ENCODE measurements at regions not wholly inside any gene's neighbourhood (a gene's known extent, or its start where the extent isn't known, plus 50 kb on each side); places are given as distances from the start of the nearest gene placed in this dataset.

DNA sequence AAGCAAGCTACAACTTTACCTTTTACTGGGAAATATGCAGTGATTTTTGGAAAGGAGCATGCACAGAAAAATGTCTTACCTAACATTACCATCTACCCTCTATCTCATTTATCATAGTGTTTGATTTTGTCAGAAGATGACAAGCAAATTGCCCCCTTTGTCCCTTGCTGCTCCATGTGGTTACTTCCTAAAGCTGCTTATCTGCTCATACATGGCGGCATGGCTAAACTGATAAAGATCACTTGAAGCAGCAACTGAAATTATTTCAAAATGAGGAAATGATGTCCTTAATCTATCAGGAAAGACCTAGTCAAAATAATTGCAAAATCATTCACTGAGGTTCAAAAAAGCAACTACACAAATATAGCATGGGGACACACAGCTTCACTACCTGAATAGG lies 1198.5 kb upstream of the SORCS1 start:
- Histone ChIP-seq H3K9me3 (ENCODE audit: control insufficient read depth in 1 of 2, low read length in 2 of 2) (no peaks in the 10 kb centered on the region), H3K27ac (ENCODE audit: low read depth, low read length) (no peak overlapping the region), H3K9ac (ENCODE audit: low read depth in 1 of 2, low read length in 2 of 2) (no peak overlapping the region), H3K27me3 (ENCODE audit: control insufficient read depth in 1 of 2, insufficient read depth in 2 of 2, low read length in 2 of 2) (no peaks in the 10 kb centered on the region), H3K4me1 (ENCODE audit: control insufficient read depth in 1 of 2, insufficient read depth in 2 of 2, low read length in 2 of 2) (no peaks in the 10 kb centered on the region), H3K36me3 (ENCODE audit: control insufficient read depth in 1 of 2, insufficient read depth in 2 of 2, low read length in 2 of 2) (no peaks in the 10 kb centered on the region), H3K4me3 (ENCODE audit: low read depth in 1 of 2, low read length in 2 of 2) (no peak overlapping the region)

DNA sequence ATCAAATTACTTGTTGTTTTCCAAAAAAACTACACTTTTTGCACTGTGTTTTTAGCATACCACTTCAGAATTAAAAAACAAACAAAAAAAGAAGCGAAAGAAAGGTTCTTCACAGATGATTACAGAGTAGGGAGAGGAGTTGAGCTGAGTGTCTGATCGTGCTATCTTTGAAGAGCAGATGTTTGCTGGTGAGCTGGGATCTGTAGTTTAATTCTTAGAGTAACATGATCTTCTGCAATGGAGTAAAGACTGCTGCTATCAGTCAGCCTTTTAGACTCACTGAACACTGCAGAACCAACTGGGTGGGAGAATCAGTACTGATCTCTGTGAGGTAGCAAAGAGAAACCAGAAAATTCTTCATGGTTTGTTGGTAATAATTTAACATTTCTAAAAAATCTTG lies 1197.8 kb upstream of the SORCS1 start:
- Histone ChIP-seq H3K4me1 (ENCODE audit: control insufficient read depth in 1 of 2, insufficient read depth in 2 of 2, low read length in 2 of 2) (no peaks in the 10 kb centered on the region), H3K36me3 (ENCODE audit: control insufficient read depth in 1 of 2, insufficient read depth in 2 of 2, low read length in 2 of 2) (no peaks in the 10 kb centered on the region), H3K9me3 (ENCODE audit: control insufficient read depth in 1 of 2, low read length in 2 of 2) (no peaks in the 10 kb centered on the region), H3K27ac (ENCODE audit: low read depth, low read length) (no peak overlapping the region), H3K27me3 (ENCODE audit: control insufficient read depth in 1 of 2, insufficient read depth in 2 of 2, low read length in 2 of 2) (no peaks in the 10 kb centered on the region), H3K4me3 (ENCODE audit: low read depth in 1 of 2, low read length in 2 of 2) (no peak overlapping the region), H3K9ac (ENCODE audit: low read depth in 1 of 2, low read length in 2 of 2) (no peak overlapping the region)

DNA sequence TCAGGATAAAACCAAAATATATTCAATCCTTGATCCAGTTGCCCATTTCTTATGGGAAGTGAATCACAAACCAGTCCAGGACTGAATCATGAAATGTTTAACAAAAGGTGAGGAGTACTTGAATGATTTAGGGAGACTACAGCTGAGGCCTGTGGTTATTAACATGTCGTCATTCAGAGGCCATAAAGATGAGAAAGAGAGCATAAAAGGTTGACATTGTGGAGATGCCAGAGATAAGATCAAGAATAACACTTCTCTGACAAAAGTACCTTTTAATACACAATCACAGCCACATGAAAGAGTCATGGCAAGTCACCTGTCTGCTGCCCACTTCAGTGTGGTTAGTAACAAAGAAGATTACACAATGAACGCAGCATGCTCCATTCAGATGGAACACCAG lies 1195.7 kb upstream of the SORCS1 start:
- H3K9me3 ChIP-seq (ENCODE audit: control insufficient read depth in 1 of 2, low read length in 2 of 2) = no peaks in the 10 kb centered on the region
- H3K27ac ChIP-seq (ENCODE audit: low read depth, low read length) = no peak overlapping the region
- no peaks in the 10 kb centered on the region for H3K27me3 ChIP-seq (ENCODE audit: control insufficient read depth in 1 of 2, insufficient read depth in 2 of 2, low read length in 2 of 2)

DNA sequence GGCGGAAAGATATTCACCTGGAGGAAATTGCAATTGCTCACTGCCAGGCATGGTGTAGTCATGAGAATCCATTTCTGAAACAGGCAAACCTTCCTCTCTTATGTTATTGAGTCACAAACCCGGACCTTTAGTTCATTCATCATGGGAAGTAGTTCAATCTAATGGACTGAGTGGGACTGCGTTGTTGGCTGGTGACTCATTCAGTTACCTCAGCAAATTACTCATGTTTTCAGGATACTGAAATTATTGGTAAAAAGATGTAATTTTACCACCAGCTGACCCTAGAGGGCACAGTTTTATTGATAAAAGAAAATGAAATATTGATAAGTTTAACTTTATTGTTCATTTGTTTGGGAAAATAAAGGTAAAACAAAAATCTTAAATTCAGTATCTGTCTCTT lies 1194.4 kb upstream of the SORCS1 start:
- Histone ChIP-seq H3K36me3 (ENCODE audit: control insufficient read depth in 1 of 2, insufficient read depth in 2 of 2, low read length in 2 of 2) (no peaks in the 10 kb centered on the region), H3K9ac (ENCODE audit: low read depth in 1 of 2, low read length in 2 of 2) (no peak overlapping the region), H3K27me3 (ENCODE audit: control insufficient read depth in 1 of 2, insufficient read depth in 2 of 2, low read length in 2 of 2) (no peaks in the 10 kb centered on the region), H3K4me1 (ENCODE audit: control insufficient read depth in 1 of 2, insufficient read depth in 2 of 2, low read length in 2 of 2) (no peaks in the 10 kb centered on the region), H3K4me3 (ENCODE audit: low read depth in 1 of 2, low read length in 2 of 2) (no peak overlapping the region), H3K27ac (ENCODE audit: low read depth, low read length) (no peak overlapping the region), H3K9me3 (ENCODE audit: control insufficient read depth in 1 of 2, low read length in 2 of 2) (no peaks in the 10 kb centered on the region)

More for the DNA sequence above, 1195.7 kb upstream of the SORCS1 start:
- no peaks in the 10 kb centered on the region for H3K4me1 ChIP-seq (ENCODE audit: control insufficient read depth in 1 of 2, insufficient read depth in 2 of 2, low read length in 2 of 2)
- H3K9ac ChIP-seq (ENCODE audit: low read depth in 1 of 2, low read length in 2 of 2) = no peak overlapping the region
- no peak overlapping the region for H3K4me3 ChIP-seq (ENCODE audit: low read depth in 1 of 2, low read length in 2 of 2)
- H3K36me3 ChIP-seq (ENCODE audit: control insufficient read depth in 1 of 2, insufficient read depth in 2 of 2, low read length in 2 of 2) = no peaks in the 10 kb centered on the region

DNA sequence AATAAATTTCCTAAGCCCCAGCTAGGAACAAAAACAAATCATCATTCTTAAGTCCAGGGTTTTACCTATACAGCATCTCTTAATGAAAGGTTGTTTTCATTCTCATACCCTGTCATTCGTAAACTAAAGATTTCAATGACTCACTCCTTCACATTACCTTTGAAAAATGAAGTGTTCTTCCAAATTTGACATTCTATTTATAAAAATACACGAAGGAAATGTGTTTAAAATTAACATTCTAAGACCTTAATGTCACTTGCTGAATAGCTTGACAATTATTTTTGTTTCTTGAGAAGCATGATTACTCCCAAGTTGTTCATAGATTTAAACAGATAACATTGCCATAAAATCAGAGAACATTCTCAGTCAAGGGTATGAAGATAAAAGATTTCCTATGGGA lies 1188.3 kb upstream of the SORCS1 start:
- Histone ChIP-seq H3K36me3 (ENCODE audit: control insufficient read depth in 1 of 2, insufficient read depth in 2 of 2, low read length in 2 of 2) (no peaks in the 10 kb centered on the region), H3K27ac (ENCODE audit: low read depth, low read length) (no peak overlapping the region), H3K4me1 (ENCODE audit: control insufficient read depth in 1 of 2, insufficient read depth in 2 of 2, low read length in 2 of 2) (no peaks in the 10 kb centered on the region), H3K9ac (ENCODE audit: low read depth in 1 of 2, low read length in 2 of 2) (no peak overlapping the region), H3K4me3 (ENCODE audit: low read depth in 1 of 2, low read length in 2 of 2) (no peak overlapping the region), H3K27me3 (ENCODE audit: control insufficient read depth in 1 of 2, insufficient read depth in 2 of 2, low read length in 2 of 2) (no peaks in the 10 kb centered on the region), H3K9me3 (ENCODE audit: control insufficient read depth in 1 of 2, low read length in 2 of 2) (no peaks in the 10 kb centered on the region)

DNA sequence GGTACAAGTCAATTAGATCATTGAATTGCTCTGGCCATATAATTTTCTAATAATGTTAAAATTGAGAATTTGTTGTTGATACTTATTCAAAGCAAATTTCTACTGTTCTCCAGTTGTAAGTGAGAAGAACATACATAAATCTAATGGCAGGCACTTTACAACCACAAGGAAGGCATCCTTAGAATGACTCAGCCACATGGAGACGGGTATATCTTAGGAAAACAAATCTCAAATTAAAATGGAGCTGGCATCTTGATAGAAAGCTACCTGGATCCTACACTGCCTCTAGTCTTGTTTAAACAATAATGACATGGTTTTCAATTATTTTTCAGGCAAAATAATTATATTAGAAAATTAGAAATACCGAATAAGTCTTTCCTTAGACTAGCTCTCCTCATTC lies 1183.7 kb upstream of the SORCS1 start:
- Histone ChIP-seq H3K9me3 (ENCODE audit: control insufficient read depth in 1 of 2, low read length in 2 of 2) (no peaks in the 10 kb centered on the region), H3K9ac (ENCODE audit: low read depth in 1 of 2, low read length in 2 of 2) (no peak overlapping the region), H3K4me3 (ENCODE audit: low read depth in 1 of 2, low read length in 2 of 2) (no peak overlapping the region), H3K27ac (ENCODE audit: low read depth, low read length) (no peak overlapping the region), H3K4me1 (ENCODE audit: control insufficient read depth in 1 of 2, insufficient read depth in 2 of 2, low read length in 2 of 2) (no peaks in the 10 kb centered on the region), H3K27me3 (ENCODE audit: control insufficient read depth in 1 of 2, insufficient read depth in 2 of 2, low read length in 2 of 2) (no peaks in the 10 kb centered on the region), H3K36me3 (ENCODE audit: control insufficient read depth in 1 of 2, insufficient read depth in 2 of 2, low read length in 2 of 2) (no peaks in the 10 kb centered on the region)

DNA sequence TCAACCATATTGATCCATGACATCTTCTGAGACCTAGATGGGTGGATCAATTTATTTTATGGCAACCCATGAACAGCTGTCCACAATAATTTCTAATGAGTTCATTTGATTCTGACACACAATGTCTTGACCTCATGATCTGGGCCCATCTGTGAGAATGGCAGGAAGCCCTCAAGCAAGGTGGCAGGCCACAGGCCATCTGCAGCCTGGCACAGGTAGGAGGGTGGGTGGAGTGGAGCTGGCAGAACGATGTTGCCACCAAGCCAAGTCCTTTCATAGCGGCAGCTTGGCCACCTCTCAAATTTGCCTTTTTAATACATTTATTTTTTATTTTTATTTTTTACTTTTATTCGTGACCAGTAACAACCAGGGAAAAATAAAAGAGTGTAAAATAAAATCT lies 1181.6 kb upstream of the SORCS1 start:
- no peaks in the 10 kb centered on the region for H3K4me1 ChIP-seq (ENCODE audit: control insufficient read depth in 1 of 2, insufficient read depth in 2 of 2, low read length in 2 of 2)
- H3K4me3 ChIP-seq (ENCODE audit: low read depth in 1 of 2, low read length in 2 of 2) = no peak overlapping the region
- H3K9me3 ChIP-seq (ENCODE audit: control insufficient read depth in 1 of 2, low read length in 2 of 2) = no peaks in the 10 kb centered on the region
- H3K9ac ChIP-seq (ENCODE audit: low read depth in 1 of 2, low read length in 2 of 2) = no peak overlapping the region
- no peaks in the 10 kb centered on the region for H3K27me3 ChIP-seq (ENCODE audit: control insufficient read depth in 1 of 2, insufficient read depth in 2 of 2, low read length in 2 of 2)
- no peaks in the 10 kb centered on the region for H3K36me3 ChIP-seq (ENCODE audit: control insufficient read depth in 1 of 2, insufficient read depth in 2 of 2, low read length in 2 of 2)
- no peak overlapping the region for H3K27ac ChIP-seq (ENCODE audit: low read depth, low read length)

DNA sequence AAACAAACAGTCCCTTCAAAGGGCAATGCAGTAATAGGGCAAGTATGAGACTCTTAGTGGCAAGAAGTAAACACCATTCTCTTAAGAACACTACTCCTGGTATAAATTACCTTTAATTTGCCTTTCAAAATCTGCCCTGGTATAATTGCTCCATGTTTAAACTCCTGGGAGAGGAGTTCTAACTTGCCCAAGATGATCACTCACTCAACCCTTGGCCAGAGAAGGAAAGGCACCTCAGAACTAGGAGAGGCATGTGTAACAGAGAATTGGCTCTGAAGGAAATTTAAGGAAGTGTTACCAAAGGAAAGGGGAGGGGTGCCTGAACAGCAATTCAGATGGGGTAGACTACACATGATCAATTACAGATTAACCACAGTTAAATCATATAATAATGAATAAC lies 1173.6 kb upstream of the SORCS1 start:
- H3K4me1 ChIP-seq (ENCODE audit: control insufficient read depth in 1 of 2, insufficient read depth in 2 of 2, low read length in 2 of 2) = no peaks in the 10 kb centered on the region
- no peak overlapping the region for H3K4me3 ChIP-seq (ENCODE audit: low read depth in 1 of 2, low read length in 2 of 2)
- H3K9ac ChIP-seq (ENCODE audit: low read depth in 1 of 2, low read length in 2 of 2) = no peak overlapping the region
- H3K27me3 ChIP-seq (ENCODE audit: control insufficient read depth in 1 of 2, insufficient read depth in 2 of 2, low read length in 2 of 2) = no peaks in the 10 kb centered on the region
- no peak overlapping the region for H3K27ac ChIP-seq (ENCODE audit: low read depth, low read length)
- no peaks in the 10 kb centered on the region for H3K36me3 ChIP-seq (ENCODE audit: control insufficient read depth in 1 of 2, insufficient read depth in 2 of 2, low read length in 2 of 2)
- H3K9me3 ChIP-seq (ENCODE audit: control insufficient read depth in 1 of 2, low read length in 2 of 2) = no peaks in the 10 kb centered on the region

DNA sequence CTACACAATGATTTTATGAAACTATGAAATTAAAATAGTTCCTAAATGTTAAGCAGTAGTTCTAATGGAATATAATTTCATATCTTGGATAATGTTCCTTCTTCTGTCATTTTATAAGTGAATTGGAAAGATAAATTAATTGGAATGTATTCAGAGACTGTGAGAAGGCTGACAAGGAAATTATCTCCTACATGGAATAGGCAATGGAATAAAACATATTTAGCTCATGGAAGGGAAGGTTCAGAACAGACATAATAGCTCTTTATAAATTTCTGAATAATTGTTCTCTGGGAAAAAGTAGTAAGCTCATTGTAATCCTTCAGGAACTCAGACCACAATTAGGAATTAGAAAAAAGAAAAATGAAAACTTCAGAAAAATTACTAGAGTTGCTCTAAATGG lies 1172.3 kb upstream of the SORCS1 start:
- Histone ChIP-seq H3K9ac (ENCODE audit: low read depth in 1 of 2, low read length in 2 of 2) (no peak overlapping the region), H3K27ac (ENCODE audit: low read depth, low read length) (no peak overlapping the region), H3K36me3 (ENCODE audit: control insufficient read depth in 1 of 2, insufficient read depth in 2 of 2, low read length in 2 of 2) (no peaks in the 10 kb centered on the region)

DNA sequence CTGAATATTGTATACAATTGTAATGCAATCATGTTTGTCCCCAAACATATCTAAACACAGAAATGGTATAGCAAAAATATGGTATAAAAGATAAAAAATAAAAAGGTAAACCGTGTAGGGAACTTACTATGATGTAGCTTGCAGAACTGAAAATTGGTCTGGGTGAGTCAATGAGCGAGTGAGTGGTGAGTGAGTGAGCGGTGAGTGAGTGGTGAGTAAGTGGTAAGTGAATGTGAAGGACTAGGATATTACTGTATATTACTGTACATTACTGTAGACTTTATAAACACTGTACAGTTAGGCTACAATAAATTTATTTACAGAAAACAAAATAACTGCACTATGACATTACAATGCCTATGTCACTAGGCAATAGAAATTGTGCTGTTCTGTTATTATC lies 1163.2 kb upstream of the SORCS1 start:
- no peaks in the 10 kb centered on the region for H3K4me1 ChIP-seq (ENCODE audit: control insufficient read depth in 1 of 2, insufficient read depth in 2 of 2, low read length in 2 of 2)
- H3K9ac ChIP-seq (ENCODE audit: low read depth in 1 of 2, low read length in 2 of 2) = no peak overlapping the region
- no peaks in the 10 kb centered on the region for H3K9me3 ChIP-seq (ENCODE audit: control insufficient read depth in 1 of 2, low read length in 2 of 2)
- H3K27ac ChIP-seq (ENCODE audit: low read depth, low read length) = no peak overlapping the region
- no peak overlapping the region for H3K4me3 ChIP-seq (ENCODE audit: low read depth in 1 of 2, low read length in 2 of 2)
- H3K27me3 ChIP-seq (ENCODE audit: control insufficient read depth in 1 of 2, insufficient read depth in 2 of 2, low read length in 2 of 2) = no peaks in the 10 kb centered on the region
- no peaks in the 10 kb centered on the region for H3K36me3 ChIP-seq (ENCODE audit: control insufficient read depth in 1 of 2, insufficient read depth in 2 of 2, low read length in 2 of 2)

More for the DNA sequence above, 1172.3 kb upstream of the SORCS1 start:
- no peaks in the 10 kb centered on the region for H3K9me3 ChIP-seq (ENCODE audit: control insufficient read depth in 1 of 2, low read length in 2 of 2)
- no peaks in the 10 kb centered on the region for H3K4me1 ChIP-seq (ENCODE audit: control insufficient read depth in 1 of 2, insufficient read depth in 2 of 2, low read length in 2 of 2)
- H3K27me3 ChIP-seq (ENCODE audit: control insufficient read depth in 1 of 2, insufficient read depth in 2 of 2, low read length in 2 of 2) = no peaks in the 10 kb centered on the region
- no peak overlapping the region for H3K4me3 ChIP-seq (ENCODE audit: low read depth in 1 of 2, low read length in 2 of 2)

DNA sequence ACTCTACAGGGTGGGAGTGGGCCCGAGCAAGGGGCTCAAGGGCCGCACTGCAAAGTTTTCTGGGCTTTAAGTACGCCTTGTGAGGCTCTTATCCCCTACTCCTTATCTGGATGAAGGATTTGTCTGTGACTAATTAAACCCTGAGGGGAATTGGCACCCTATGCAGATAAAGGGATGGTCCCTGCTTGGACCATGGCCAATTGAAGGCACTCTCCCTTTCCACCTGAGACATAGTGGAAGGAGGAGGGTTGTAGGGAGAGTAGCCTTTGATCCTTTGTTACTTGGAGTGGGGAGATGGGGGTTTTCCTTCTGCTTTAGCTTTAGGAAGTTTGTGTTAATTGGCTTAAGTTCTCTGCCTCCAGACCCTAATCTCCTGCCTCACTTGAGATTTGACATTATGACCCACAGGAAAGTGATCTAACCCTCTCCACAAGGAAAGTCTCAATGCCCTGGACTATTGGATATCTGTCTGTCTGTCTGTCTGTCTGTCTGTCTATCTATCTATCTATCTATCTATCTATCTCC lies 1158.8 kb upstream of the SORCS1 start:
- Histone ChIP-seq H3K9me3 (ENCODE audit: control insufficient read depth in 1 of 2, low read length in 2 of 2) (no peaks in the 10 kb centered on the region), H3K27ac (ENCODE audit: low read depth, low read length) (no peak overlapping the region), H3K27me3 (ENCODE audit: control insufficient read depth in 1 of 2, insufficient read depth in 2 of 2, low read length in 2 of 2) (no peaks in the 10 kb centered on the region), H3K36me3 (ENCODE audit: control insufficient read depth in 1 of 2, insufficient read depth in 2 of 2, low read length in 2 of 2) (no peaks in the 10 kb centered on the region), H3K4me1 (ENCODE audit: control insufficient read depth in 1 of 2, insufficient read depth in 2 of 2, low read length in 2 of 2) (no peaks in the 10 kb centered on the region), H3K9ac (ENCODE audit: low read depth in 1 of 2, low read length in 2 of 2) (no peak overlapping the region), H3K4me3 (ENCODE audit: low read depth in 1 of 2, low read length in 2 of 2) (no peak overlapping the region)

All from duodenal mucosa (tissue), 2 donors.